B cell (primary cell): ENCODE measurements at regions not wholly inside any gene's neighbourhood (a gene's known extent, or its start where the extent isn't known, plus 50 kb on each side); places are given as distances from the start of the nearest gene placed in this dataset.

ENCODE experiments used
- ATAC-seq: fragments of 200-7000 bp; cut with Tn5 transposase; one replicate; pipeline ENCODE4 v1.10.0; 2021; ENCODE audit warnings: low read depth, mild to moderate bottlenecking, moderate number of reproducible peaks, moderate library complexity
- CTCF ChIA-PET: fragments of 350-600 bp; sonication (Branson Sonifier 250); formaldehyde crosslinking; loops from one replicate; lab custom pipeline; 2021; ENCODE audit warnings: antibody characterized with exemption, inconsistent platforms; lab: Charles Lee
- POLR2A ChIA-PET: fragments of 350-600 bp; sonication (Branson Sonifier 250); formaldehyde crosslinking; loops from one replicate; lab custom pipeline; 2021; ENCODE audit warnings: antibody characterized with exemption; lab: Charles Lee
- DNase-seq: peaks from one replicate; pipeline ENCODE4 v3.0.0; 2013
- H2AFZ ChIP-seq: 2 replicates; pipeline ENCODE4 v1.6.1; 2012; ENCODE audit warnings: mild to moderate bottlenecking, low read depth, low read length; ENCODE audit not compliant: insufficient read depth, poor library complexity, severe bottlenecking
- H3K27ac ChIP-seq, 2 donors: 1 replicate in 1 of 2; 2 replicates in 1 of 2; pipeline ENCODE4 v1.5.1; 2012 to 2013; ENCODE audit warnings: low read length in 2 of 2, mild to moderate bottlenecking in 2 of 2, moderate library complexity in 1 of 2
- H3K27me3 ChIP-seq, 4 experiments: fragments of 200-600 bp in 1 of 4; sonication (generic) in 1 of 4; replicated peaks in 1 of 4; 1 replicate in 2 of 4; 2 replicates in 2 of 4; pipeline versions ENCODE4 v1.6.1 to v1.7.0; 2013 to 2016; ENCODE audit warnings: low read length in 3 of 4, mild to moderate bottlenecking in 2 of 4, mixed read lengths in 1 of 4, moderate library complexity in 1 of 4; ENCODE audit not compliant: insufficient read depth in 4 of 4, control insufficient read depth in 3 of 4; ENCODE audit errors: control extremely low read depth in 1 of 4
- H3K36me3 ChIP-seq, 2 experiments: replicated peaks in 1 of 2; 1 replicate in 1 of 2; 2 replicates in 1 of 2; pipeline versions ENCODE4 v1.6.1 to v1.7.1; 2013; ENCODE audit warnings: low read length in 1 of 2; ENCODE audit not compliant: insufficient read depth in 2 of 2, control insufficient read depth in 1 of 2; ENCODE audit errors: control extremely low read depth in 1 of 2, extremely low read depth in 1 of 2
- H3K4me1 ChIP-seq, 2 donors: fragments of 200-600 bp in 1 of 2; sonication (generic) in 1 of 2; 1 replicate in 1 of 2; 2 replicates in 1 of 2; pipeline versions ENCODE4 v1.5.1 to v1.6.1; 2013 to 2017; ENCODE audit warnings: low read length in 2 of 2; ENCODE audit not compliant: control insufficient read depth in 2 of 2, insufficient read depth in 2 of 2
- H3K4me2 ChIP-seq: replicated peaks from 2 replicates; pipeline ENCODE3; 2012; ENCODE audit warnings: mild to moderate bottlenecking, low read depth, low read length; ENCODE audit not compliant: poor library complexity, severe bottlenecking
- H3K4me3 ChIP-seq, 5 experiments: fragments of 200-600 bp in 1 of 5; sonication (generic) in 1 of 5; 1 replicate in 3 of 5; 2 replicates in 2 of 5; pipeline versions ENCODE4 v1.5.1 to v1.7.0; 2011 to 2016; ENCODE audit warnings: low read length in 4 of 5, mild to moderate bottlenecking in 4 of 5, low read depth in 2 of 5, control low read depth in 1 of 5, moderate library complexity in 1 of 5; ENCODE audit not compliant: insufficient read depth in 1 of 5; ENCODE audit errors: control extremely low read depth in 1 of 5, extremely low read depth in 1 of 5
- H3K79me2 ChIP-seq: fragments of 200-600 bp; sonication (generic); one replicate; pipeline ENCODE4 v1.6.0; 2016; ENCODE audit warnings: low read length; ENCODE audit not compliant: control insufficient read depth, insufficient read depth
- H3K9ac ChIP-seq: fragments of 200-600 bp; sonication (generic); 2 replicates; pipeline ENCODE4 v1.6.1; 2017; ENCODE audit warnings: mild to moderate bottlenecking, low read length, moderate library complexity
- H3K9me3 ChIP-seq, 3 donors: one replicate each; pipeline versions ENCODE4 v1.6.1 to v1.7.1; 2013; ENCODE audit warnings: low read length in 2 of 3; ENCODE audit not compliant: control insufficient read depth in 2 of 3, insufficient read depth in 1 of 3; ENCODE audit errors: control extremely low read depth in 1 of 3
- H4K20me1 ChIP-seq: 2 replicates; pipeline ENCODE4 v1.6.0; 2012; ENCODE audit warnings: mild to moderate bottlenecking, low read length; ENCODE audit not compliant: insufficient read depth, control insufficient read depth, poor library complexity, severe bottlenecking
- H3K27ac Mint-ChIP-seq: one replicate; pipeline ENCODE4 v1.8.0; 2021; ENCODE audit warnings: mixed read lengths
- H3K27me3 Mint-ChIP-seq: one replicate; pipeline ENCODE4 v1.8.0; 2021; ENCODE audit warnings: mixed read lengths
- H3K4me1 Mint-ChIP-seq: one replicate; pipeline ENCODE4 v1.8.0; 2021; ENCODE audit warnings: mixed read lengths
- H3K4me3 Mint-ChIP-seq: one replicate; pipeline ENCODE4 v1.8.0; 2021; ENCODE audit warnings: mixed read lengths
- H3K9me3 Mint-ChIP-seq: one replicate; pipeline ENCODE4 v1.8.0; 2022; ENCODE audit warnings: mixed read lengths; ENCODE audit not compliant: insufficient read depth
- CTCF ChIP-seq: fragments of 200-600 bp; IDR thresholded peaks from one replicate; pipeline ENCODE4 v1.8.0; 2022; ENCODE audit warnings: antibody characterized with exemption, mild to moderate bottlenecking
- EZH2 ChIP-seq: IDR thresholded peaks from 2 replicates; pipeline ENCODE4 v1.6.1; 2012; ENCODE audit warnings: borderline replicate concordance, low read depth, mild to moderate bottlenecking, moderate library complexity, low read length; ENCODE audit not compliant: insufficient read depth, poor library complexity, severe bottlenecking
- WGBS: methylation state at CpG from one replicate; pipeline ENCODE4 v1.1.5; 2013; ENCODE audit warnings: missing lambda C conversion rate; ENCODE audit not compliant: insufficient coverage; 5-methylcytosine and 5-hydroxymethylcytosine counted together
- intact Hi-C: fragments of 100-400 bp; cut with micrococcal nuclease; formaldehyde crosslinking; loops from one replicate; pipeline ENCODE4 v1.10.0; 2022

- no peak overlapping the region for H3K4me3 Mint-ChIP-seq
- no peak for ATAC-seq
- no peaks in the 10 kb centered on the region for H3K36me3 ChIP-seq
- no peaks in the 10 kb centered on the region for H3K4me1 Mint-ChIP-seq
- no CpG with 5 or more reads among the region's 4 CpGs for WGBS
- DNase-seq: no peak
- no peak overlapping the region for H3K27ac Mint-ChIP-seq
- no peaks in the 10 kb centered on the region for H3K4me1 ChIP-seq
- H3K9me3 ChIP-seq: peaks cover 0 to 1% (median 0%) of the 10 kb centered on the region in 3 donors
- ChIA-PET POLR2A (no interaction called here), CTCF (no interaction called here)
- no peak overlapping the region for H3K9ac ChIP-seq
- TF ChIP-seq CTCF (no peak), EZH2 (no peak)
- no peak overlapping the region for H3K27ac ChIP-seq
- H3K9me3 Mint-ChIP-seq: no peaks in the 10 kb centered on the region
- intact Hi-C loops: no loop called here
- no peak overlapping the region for H2AFZ ChIP-seq
- no peaks in the 10 kb centered on the region for H3K27me3 ChIP-seq
- no peaks in the 10 kb centered on the region for H4K20me1 ChIP-seq
- no peaks in the 10 kb centered on the region for H3K27me3 Mint-ChIP-seq
- H3K4me2 ChIP-seq: no peak overlapping the region
- H3K4me3 ChIP-seq: no peak overlapping the region
- H3K79me2 ChIP-seq: no peaks in the 10 kb centered on the region
Measured at GRCh38 chr16:72470541-72470940, 298.6 kb upstream of the PMFBP1 start.

DNA sequence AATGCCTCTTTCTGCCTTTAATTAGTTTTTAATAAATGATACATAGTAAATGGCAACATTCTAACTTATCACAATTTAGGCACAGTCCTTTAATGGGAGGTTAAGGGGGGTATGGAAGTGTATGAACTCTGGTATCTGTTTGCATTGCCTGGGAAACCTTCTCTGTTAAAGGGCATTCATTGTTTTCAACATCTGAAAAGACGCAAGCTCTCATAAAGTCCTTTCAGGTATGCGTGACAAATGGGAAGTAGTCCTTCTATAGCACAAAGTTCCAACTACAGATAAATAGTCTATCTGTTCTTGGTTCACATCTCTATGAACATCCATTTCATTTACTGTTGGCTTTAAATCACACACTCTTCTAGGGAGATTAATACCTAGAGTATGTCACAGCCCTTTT lies 298.0 kb upstream of the PMFBP1 start:
- WGBS: no CpG with 5 or more reads among the region's 2 CpGs

More for the DNA sequence above, 298.0 kb upstream of the PMFBP1 start:
- Mint-ChIP-seq H3K27me3 (no peaks in the 10 kb centered on the region), H3K4me1 (peaks cover 3% of the 10 kb centered on the region), H3K9me3 (no peaks in the 10 kb centered on the region), H3K4me3 (no peak overlapping the region), H3K27ac (no peak overlapping the region)
- H3K9ac ChIP-seq: no peak overlapping the region
- no peak overlapping the region for H3K27ac ChIP-seq
- peaks cover 0 to 1% (median 0%) of the 10 kb centered on the region in 3 donors for H3K9me3 ChIP-seq
- POLR2A ChIA-PET: no interaction called here
- H2AFZ ChIP-seq: no peak overlapping the region
- intact Hi-C loops: no loop called here
- H4K20me1 ChIP-seq: no peaks in the 10 kb centered on the region
- no peak for TF ChIP-seq CTCF
- no peak for TF ChIP-seq EZH2
- DNase-seq (no peak), ATAC-seq (no peak)
- H3K27me3 ChIP-seq: no peaks in the 10 kb centered on the region
- peaks cover under 1 to 2% of the 10 kb centered on the region in 2 donors for H3K4me1 ChIP-seq
- no peak overlapping the region for H3K4me3 ChIP-seq
- no peaks in the 10 kb centered on the region for H3K36me3 ChIP-seq
- CTCF ChIA-PET: no interaction called here
- no peaks in the 10 kb centered on the region for H3K79me2 ChIP-seq
- H3K4me2 ChIP-seq: no peak overlapping the region
